SW480 (cell line): ENCODE measurements at regions not wholly inside any gene's neighbourhood (a gene's known extent, or its start where the extent isn't known, plus 50 kb on each side); places are given as distances from the start of the nearest gene placed in this dataset.
"Not testable (repeated sequence)": the region's sequence is repeated elsewhere in the genome, so short reads cannot be mapped to it uniquely, and the experiment has no call there.

Experiments used
- DNase-seq: peaks from one replicate; pipeline ENCODE4 v3.0.0-alpha.2; 2016; ENCODE audit warnings: low spot score

DNA sequence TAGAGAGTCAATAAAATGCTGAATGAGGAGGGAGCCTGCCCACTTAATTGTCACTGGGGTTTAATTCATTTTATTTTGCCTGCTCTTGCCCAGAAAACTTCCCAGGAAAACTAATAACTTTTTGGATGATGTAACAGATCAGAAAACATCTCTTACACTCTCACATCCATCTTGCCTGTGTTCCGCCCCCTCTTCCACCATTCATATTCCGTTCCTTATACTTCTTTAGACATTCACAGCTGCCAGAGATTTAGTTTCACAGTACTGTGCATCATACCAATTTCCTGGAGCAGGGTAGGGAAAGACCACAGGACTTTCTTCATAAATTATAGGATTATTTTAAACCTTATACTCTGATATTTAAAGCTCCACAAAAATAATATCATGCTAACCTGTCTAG is 776.1 kb upstream of the SOX11 start:
- no peak for DNase-seq

DNA sequence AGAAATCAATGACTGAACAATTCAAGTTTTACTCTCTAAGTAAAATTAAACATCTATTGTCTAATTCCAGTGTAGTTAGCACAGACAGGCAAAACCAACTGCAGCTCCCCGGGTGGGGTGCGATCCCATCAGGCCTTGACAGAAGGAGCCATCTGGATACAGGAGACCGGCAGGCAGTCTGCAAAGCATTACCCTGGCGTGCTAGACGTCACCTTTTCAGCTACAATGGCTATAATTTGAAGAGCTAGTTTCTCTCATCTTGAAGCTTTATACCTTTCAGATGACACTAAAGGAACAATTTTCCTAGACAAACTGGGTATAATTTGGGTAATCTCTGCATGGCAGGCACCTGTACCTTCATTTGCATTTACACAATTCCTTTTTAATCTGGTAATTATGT is 761.5 kb upstream of the SOX11 start:
- no peak for DNase-seq

DNA sequence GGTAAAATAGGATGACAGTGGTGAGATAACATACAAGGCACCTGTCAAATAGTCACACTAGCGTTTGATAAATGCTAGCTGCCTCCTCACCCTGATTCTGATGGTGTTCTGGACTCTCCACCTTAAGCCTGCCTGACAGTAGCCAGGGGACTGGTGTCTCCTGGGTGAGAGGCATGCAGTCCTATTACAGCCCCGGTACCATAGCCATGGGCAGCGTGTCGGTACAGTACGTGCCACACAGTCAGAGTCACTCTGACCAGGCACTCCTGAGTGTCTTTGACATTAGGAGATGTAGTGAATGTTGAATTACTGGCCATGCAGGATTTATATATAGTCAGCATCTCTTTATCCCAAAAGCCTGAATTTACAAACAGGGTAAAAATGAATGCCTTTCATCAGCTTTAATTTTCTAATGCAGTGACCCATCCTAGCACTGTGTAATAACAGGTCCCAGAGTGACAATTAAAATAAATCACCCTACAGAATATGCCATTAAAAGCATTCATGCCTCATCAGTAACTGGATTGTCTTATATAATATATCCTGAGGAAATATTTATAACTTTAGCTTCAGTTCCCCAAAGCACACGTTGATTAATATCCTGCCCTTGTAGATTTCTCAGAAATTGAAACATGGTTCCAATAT is 760.3 kb upstream of the SOX11 start:
- no peak for DNase-seq

DNA sequence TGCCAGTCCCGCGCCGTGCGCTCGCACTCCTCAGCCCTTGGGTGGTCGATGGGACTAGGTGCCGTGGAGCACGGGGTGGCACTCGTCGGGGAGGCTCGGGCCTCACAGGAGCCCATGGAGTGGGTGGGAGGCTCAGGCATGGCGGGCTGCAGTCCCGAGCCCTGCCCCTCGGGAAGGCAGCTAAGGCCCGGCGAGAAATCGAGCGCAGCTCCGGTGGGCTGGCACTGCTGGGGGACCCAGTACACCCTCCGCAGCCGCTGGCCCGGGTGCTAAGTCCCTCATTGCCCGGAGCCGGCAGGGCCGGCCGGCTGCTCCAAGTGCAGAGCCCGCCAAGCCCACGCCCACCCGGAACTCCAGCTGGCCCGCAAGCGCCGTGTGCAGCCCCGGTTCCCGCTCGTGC is 756.9 kb upstream of the SOX11 start:
- DNase-seq = not testable (repeated sequence)

DNA sequence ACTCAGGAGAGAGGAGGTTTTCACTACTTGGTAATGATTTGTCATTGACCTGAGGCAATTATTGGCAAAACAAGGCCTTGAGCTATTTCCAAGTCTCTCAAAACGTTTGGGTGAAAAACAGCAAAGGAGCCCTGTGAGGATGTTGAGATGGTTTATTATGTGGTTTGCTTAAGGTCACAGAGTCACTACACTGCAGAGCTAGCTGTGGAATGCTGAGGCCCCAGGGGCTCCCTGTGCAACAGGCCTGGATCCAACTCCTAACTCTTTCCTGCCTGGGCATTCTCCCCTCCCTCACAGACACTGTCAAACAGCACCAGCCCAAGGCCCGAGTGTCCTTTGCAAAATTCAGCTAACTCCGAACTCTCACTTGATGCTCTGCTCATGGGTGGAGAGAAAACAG is 754.6 kb upstream of the SOX11 start:
- no peak for DNase-seq

DNA sequence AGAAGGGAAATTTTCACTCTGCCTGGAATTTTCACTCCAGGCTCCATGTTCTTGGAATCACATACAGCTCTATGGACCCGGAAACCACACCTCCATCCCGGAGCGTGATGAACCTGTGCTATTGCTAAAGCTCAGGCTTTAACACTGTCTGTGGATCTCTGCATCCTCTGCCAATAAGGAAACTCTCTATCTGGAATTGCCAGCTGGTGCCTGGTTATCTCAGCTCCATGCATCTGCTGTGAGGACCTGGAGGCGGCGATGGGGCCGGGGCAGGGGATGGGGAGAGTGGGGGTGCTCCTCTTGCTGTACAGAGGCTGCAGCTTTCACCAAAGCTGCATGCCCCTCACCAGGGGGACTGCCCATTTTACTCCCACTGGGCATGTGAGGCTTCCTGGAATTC is 754.0 kb upstream of the SOX11 start:
- no peak for DNase-seq

DNA sequence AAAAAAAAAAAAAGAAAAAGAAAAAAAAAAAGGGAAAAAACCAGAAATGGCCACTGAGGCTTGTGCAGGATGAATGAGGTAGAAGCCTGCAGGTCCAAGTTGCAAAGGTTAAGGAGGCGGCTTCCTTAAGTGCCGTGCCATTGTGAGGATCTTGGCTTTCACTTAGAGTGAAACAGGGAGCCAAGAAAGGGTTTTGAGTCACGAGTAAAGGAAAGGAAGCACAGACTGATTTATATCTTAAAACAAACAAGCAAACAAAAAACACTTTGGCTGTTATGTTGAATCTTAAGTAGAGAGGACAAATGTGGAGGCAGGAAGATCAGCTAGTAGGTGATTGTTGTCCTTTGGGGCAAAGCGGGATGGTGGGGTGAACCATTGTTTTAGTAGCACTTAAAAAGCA is 749.7 kb upstream of the SOX11 start:
- no peak for DNase-seq

DNA sequence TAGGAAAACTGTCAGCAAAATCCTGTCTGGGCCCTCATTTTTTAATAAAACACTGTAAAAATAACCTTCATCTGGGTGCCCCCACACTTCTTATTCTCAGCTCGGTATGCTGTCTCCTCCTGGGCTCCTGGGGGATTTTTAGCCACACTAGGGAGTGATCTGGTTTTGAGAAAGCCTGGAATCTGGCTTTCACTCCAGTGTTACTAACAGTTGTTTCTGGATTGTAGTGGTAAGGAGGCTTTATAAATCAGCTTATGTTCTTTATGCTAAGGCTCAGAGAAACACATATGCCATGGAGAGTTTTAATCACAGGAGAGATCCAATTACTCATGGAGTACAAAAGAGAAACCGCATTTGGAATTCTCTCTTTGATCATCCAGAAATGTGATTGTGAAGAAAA is 744.3 kb upstream of the SOX11 start:
- DNase-seq = no peak

DNA sequence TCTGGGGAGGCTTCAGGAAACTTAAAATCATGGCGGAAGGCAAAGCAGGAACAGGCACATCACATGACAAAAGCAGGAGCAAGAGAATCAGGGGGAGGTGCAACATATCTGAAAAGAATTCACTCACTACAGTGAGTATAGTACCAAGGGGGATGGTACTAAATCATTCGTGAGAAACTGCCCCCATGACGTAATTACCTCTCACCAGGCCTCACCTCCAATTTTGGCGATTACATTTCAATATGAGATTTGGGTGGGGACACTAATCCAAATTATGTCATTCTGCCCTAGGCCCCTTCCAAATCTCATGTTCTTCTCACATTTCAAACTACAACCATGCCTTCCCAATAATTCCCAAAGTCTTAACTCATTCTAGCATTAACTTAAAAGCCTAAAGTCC is 740.8 kb upstream of the SOX11 start:
- no peak for DNase-seq

DNA sequence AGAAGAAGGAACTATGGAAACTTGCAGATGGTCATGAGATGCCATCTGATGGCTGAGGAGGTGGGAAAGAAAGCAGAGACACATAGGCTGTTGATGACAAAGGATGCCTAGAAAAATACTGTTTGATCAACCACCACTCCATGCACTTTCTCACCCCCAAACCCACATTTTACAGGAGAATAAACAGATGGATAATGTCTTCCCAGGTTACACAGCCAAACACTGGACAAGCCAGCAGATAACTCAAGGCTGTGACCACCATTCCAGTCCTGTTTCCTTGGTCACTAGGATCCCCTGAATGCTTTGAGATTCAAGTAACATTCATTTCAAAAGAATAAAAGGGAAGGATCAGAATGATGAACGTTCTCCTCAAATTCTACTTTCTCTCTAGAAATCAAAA is 733.0 kb upstream of the SOX11 start:
- no peak for DNase-seq

DNA sequence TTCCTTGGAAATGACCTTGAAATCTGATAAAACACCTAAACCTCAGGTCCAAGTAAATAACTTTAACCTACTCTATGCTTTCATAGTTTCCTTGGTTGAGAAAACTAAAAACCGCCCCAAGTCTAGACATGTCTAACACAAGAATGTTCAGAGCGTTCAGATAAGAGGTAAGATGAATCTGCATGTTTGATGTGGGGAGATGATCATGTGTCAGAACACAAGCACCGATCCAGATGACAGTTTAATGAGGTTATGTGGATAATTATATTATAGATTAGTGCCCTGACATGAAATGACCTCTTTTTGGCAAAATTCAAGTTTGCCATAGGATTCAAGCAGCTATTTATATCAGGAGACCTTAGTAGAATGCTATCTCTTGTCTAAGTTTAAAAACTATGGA is 729.8 kb upstream of the SOX11 start:
- no peak for DNase-seq

DNA sequence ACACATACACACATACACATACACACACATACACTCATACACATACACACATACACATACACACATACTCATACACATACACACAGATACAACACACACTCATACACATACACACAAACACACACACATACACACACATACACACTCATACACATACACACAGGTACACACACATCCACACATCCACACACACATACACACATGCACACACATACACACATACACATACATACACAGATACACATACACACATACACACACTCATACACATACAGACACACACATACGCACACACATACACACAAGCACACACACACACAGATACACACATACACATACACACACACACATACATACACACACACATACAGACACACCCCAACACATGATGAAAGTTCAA is 729.1 kb upstream of the SOX11 start:
- DNase-seq = no peak

DNA sequence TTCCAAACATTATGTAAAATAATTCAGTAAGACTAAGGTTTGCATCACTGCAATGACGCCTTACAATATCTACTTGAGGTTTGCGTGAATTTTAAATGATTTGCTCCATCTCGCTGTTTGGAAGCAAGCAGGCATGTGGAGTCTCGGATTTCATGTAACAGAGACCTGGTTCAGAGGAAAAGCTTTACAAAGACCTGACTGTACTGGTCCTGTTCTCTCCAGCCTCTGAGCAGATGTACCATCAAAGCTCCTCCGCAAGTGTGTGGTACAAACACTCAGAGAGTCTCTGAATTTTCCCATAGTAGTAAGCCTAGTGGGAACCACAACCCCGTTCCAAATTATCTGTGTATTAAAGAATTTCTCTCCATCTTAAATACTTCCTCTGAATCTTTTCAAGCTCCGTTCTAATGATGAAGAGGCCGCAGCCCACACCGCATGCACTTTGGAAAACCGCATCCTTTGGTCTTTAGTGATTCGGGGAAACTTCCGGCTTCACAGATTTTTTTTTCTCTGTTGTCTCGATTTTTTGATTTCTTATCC is 728.1 kb upstream of the SOX11 start:
- DNase-seq = no peak

DNA sequence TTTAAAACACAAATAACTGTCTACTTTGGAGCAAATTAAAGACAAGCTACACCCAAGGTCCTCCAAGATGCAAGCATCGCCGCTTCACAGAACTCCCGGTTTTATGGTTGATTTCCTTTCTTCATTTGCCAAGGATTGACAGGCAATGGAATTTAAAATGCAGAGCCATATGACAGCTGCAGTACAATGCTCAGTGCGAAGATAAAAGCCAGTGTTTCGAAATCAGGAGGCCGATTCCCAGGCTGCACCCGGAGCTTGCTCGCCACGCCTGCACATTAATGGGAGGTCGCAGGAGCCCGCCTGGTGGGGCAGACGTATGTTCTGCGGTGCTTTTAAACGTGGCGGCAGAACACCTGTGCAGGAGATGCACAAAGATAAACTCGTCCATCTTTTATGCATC is 727.6 kb upstream of the SOX11 start:
- no peak for DNase-seq

DNA sequence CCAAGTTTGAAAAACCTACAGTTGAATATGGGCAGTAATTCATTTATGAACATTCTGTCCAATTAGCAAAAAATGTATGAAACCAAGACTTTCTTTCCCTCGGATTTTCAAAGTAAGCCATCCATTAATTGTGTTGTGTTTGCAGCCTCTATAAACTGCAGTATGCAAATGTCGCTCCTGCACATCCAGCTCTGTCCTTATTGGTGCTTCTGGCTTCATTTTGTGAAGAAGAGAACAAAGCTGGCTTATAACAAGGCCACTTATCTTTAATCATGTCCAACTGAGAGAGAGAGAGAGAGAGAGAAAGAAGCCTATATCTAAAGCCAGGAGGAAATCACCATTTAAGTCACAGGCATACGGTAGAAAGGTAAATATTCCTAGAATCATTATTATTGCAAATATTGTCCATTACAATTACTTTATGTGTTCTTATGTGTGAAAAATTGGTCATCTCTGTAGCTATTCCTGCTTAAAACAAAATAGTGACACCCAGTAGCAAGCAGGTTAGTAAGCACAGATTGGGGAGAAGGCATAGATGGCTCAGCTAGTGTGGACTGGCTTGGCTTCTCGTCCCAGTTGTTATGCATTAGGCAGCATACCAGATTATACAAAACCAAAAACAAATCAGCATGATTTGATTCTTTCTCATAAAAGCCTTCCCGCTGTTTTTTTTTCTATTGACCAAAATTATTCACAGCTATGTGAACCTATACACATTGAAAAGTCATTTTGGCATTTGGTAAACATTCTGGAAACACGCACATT is 726.4 kb upstream of the SOX11 start:
- no peak for DNase-seq

DNA sequence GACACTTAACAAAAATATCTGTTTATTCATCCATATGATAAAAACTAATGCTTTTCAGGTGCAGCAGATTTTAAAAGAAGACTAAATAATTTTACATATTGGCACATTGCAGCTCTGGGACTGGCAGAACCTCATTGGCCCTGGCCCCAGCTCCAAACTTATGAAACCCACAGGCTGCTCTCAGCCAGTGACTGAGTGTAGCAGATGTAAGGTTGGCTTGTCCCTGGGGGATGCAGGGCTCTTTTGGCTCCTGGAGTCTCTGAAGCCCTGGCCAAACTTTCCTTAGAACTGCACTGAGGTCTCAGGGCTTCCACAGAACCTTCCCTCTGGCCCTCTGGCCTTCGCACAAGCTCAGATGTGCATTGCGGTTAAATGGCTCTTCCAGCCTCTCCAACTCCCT is 725.0 kb upstream of the SOX11 start:
- DNase-seq = no peak

DNA sequence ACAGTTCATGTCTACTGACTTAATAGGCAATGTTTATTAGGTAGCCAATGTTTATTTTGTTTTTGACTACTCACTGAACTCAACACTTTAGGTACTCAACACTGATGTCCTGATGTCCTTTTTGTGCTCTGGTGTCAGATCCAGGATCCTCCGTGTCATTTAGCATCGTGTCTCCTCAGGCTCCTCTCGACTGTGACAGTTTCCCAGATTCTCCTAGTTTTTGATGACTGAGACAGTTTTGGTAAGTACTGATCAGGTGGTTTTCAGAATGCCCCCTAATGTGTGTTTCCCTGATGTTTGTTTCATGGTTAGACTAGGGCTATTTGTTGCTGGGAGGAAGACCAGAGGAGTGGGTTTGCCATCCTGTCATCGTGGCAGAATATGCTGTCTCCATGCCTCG is 719.7 kb upstream of the SOX11 start:
- no peak for DNase-seq

DNA sequence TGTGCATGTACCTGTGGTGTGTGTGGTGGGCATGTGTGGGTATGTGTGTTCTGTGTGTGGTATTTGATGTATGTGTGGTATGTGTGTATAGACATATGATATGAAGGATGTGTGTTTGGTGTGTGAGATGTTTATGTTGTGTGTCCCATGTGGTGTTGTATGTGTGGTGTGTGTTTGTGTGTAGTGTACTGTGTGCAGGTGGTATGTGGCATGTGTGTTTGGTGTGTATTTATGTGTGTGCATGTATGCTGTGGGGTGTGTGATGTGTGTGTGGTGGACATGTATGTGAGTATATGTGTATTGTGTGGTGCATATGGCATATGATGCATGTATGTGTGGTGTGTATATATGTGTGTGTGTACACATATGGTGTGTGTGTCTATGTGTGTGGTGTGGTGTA is 718.8 kb upstream of the SOX11 start:
- no peak for DNase-seq

DNA sequence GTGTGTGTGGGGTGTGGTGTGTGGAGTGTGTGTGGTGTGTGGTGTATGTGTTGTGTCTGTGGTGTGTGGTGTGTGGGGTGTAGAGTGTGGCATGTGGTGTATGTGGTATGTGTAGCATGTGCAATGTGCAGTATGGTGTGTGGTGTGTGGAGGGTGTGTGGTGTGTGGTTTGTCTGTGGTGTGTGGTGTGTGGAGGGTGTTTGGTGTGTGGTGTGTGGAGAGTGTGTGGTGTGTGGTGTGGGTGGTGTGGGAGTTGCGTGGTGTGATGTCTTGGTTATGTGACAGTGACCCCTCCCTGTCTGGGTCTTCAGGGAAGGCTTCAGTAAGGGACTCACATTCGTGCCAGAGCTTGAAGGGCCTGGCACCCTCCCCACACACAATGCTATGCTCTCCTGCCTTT is 718.2 kb upstream of the SOX11 start:
- DNase-seq = no peak

DNA sequence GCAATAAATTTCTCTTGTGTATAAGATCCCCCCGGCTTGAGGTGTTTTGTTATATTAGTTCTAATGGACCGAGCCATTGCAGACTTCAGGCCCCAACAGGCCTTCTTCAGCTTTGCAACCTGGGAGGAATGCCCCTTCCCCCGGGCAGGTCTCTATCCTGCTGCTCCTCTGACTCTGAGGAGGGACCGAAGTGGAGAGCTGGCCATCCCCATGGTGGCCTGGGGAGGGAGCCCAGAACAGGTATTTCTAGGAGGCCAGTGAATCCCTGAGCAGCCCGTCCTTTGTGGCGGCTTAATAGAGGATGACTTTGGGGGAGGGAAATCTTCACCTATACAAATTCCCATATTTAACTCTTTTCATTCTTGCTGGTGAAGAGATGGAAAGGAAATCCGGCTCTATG is 715.8 kb upstream of the SOX11 start:
- DNase-seq = no peak

DNA sequence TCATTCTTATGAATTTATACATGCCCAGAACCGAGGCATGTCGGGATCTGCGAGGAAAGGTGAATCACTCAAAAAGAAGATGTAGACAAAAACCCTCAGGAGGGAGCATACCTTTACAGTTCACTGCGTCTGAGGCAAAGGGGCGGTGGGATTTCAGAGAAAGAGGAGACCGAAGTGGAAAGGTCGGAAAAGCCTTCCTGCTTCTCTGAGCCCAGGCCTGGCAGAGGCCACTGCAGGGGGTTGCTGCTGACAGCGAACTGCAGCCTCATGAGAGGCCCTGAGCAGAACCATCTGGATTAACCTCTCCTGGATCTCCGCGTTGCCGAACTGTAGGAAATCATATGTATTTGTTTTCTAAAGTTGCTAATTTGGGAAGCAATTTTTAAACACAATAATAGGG is 713.1 kb upstream of the SOX11 start:
- no peak for DNase-seq

DNA sequence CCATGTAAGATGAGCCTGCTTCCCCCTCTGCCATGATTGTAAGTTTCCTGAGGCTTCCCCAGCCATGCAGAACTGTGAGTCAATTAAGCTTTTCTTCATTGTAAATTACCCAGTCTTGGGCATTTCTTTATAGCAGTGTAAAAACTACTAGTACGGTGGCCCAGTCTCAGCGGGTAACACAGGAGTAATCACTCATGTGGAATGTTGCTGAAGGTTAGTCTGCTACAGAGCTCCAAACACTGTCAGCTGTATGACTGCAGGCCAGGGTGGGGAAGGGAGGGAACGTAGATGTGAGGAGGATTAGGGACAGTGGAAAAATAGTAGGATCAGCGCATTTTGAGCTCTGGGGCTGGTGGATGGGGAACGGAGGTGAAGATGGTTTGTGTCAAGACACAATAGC is 711.2 kb upstream of the SOX11 start:
- DNase-seq = no peak

DNA sequence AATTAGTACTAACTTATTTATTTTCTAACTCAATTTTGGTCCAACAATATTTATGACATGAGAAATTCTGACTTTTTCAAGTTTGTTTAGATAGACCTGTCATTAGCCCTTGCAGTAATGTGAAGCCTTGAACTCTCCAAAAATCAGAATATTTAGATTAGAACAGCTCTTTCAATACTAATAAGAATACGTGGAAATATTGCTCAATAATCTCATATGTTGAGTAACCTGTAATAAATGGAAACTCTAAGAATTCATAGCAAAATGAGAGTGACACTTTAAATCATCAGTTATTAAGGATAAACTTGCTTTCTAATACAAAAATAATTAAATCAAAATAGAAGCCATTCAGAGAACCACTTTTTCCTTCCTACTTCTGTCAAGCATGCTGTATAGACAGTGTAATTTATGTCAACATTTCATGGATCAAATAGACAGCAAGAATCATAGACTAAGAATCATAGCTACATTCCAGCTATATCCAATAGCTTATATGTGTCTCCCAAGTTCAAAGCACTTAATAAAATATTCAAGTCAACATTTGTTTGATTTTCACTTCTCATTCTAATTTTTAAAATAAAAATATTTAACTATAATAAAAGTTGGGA is 710.3 kb upstream of the SOX11 start:
- no peak for DNase-seq
